ENCODE measurements at regions not wholly inside any gene's neighbourhood (a gene's known extent, or its start where the extent isn't known, plus 50 kb on each side); places are given as distances from the start of the nearest gene placed in this dataset.
"Not testable (repeated sequence)": the region's sequence is repeated elsewhere in the genome, so short reads cannot be mapped to it uniquely, and the experiment has no call there.

- no peak for DNase-seq
Observed at GRCh38 chr13:62489731-62490130, 1074.1 kb upstream of the PCDH20 start.

DNA sequence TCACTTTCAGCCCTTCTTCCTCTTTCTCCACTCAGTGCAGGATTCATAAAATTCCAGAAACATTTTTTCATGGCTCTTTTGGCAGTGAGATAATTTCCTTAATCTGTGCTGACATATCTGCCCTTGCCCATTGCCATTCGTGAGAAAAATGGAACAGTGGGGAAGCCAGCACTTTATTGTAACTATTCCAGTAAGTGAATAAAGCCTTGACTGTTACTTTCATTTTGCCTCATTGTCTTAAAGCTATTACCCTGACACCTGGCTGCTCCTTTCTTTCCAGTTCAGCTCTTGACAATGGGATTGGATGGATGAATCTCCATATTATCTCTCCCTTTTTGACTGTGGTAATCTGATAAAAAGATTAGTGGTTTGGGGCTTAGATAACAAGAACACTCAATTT is 1068.1 kb upstream of the PCDH20 start:
- no peak for DNase-seq

GRCh38 chr13:62482351-62482750 is 1066.7 kb upstream of the PCDH20 start:
- no peak for DNase-seq

- DNase-seq, result no peak
Observed at GRCh38 chr13:62473944-62474237, 1058.2 kb upstream of the PCDH20 start.

GRCh38 chr13:62473190-62473943 is 1057.7 kb upstream of the PCDH20 start:
- no peak for DNase-seq

- DNase-seq, result no peak
Observed at GRCh38 chr13:62453761-62454160, 1038.1 kb upstream of the PCDH20 start.

DNA sequence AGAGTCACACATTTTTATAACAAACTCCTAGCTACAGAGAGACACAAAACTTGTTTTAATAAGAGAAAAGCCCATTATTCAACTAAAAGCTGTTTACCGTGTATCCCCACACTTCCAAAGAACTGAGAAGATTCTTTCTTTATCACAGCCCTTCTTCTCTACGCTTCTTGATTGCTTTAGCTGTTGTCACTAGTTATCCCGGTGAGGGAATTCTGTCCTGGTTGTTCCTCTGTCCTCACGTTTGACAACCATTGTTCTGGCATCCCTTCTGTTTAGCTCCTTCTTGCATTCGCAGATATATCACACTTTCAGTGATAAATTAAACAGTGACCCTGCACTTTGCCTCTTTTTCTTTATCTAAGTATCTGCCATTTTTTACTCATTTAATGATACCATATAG is 1035.1 kb upstream of the PCDH20 start:
- DNase-seq, result no peak

DNA sequence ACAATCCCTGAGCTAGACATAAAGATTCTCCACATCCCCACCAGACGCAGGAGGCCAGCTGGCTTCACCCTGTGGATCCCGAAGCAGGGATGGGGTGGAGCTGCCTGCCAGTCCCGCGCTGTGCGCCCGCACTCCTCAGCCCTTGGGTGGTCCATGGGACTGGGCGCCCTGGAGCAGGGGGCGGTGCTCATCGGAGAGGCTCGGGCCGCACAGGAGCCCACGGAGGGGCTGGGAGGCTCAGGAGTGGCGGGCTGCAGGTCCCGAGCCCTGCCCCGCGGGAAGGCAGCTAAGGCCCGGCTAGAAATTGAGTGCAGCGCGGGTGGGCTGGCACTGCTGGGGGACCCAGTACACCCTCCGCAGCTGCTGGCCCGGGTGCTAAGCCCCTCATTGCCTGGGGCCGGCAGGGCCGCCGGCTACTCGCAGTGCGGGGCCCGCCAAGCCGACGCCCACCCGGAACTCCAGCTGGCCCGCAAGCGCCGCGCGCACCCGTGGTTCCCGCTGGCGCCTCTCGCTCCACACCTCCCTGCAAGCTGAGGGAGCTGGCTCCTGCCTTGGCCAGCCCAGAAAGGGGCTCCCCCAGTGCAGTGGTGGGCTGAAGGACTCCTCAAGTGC is 1032.2 kb upstream of the PCDH20 start:
- DNase-seq, result not testable (repeated sequence)

- DNase-seq, result no peak
Observed at GRCh38 chr13:62444805-62445204, 1029.2 kb upstream of the PCDH20 start.

DNA sequence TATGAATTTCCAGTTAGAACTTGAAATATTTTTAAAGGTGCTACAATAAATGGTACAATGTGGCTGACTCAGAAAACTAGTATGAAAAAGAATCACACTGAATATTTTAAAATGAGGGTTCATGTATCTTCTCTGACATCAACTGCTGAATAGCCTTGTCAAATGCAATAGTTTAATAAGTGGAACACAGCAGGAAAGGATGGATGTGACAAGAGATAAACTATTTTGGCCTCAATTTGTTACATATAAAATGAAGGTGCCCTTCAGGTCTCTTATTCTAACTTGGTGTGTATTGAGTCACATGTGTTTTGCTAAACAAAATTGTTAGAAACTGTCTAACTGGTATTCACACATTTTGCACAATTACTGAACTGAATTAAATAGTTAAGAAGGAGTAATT is 1018.4 kb upstream of the PCDH20 start:
- DNase-seq, result no peak

DNA sequence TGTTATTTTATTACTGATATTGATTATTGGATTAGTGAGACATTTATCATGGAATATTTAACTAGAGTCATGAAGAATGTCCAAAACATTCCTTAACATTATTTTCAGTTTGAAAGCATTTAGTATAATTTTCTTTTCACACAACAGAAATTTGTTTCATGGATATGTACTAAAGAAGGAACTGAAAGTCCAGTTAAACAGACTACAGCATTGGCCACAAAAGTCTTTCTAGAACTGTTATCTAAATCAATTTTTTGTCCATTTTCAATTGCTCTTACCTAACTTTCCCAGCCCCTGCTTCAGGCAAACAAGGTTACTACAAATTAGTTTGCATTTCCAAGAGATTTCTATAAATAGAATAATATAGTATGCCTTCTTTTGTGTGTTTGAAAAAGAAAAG is 1018.0 kb upstream of the PCDH20 start:
- no peak for DNase-seq

DNA sequence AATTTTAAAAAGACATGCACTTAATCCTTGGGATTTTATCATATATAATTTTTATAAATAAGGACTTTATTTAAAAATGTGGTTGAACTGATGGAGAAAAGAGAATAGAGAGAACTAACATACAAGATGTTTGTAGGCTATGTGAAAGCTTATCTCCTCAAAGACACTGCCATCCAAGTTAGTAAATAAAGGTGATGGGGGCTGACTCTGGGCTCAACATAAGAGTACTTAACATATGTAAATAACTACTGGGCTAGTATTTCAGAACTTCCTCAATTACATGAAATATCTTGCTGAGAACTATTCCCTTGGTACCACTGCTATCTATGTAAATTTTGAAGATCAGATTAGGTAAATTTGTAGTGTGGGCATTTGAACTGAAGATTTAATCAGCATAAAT is 1017.3 kb upstream of the PCDH20 start:
- DNase-seq, result no peak

DNA sequence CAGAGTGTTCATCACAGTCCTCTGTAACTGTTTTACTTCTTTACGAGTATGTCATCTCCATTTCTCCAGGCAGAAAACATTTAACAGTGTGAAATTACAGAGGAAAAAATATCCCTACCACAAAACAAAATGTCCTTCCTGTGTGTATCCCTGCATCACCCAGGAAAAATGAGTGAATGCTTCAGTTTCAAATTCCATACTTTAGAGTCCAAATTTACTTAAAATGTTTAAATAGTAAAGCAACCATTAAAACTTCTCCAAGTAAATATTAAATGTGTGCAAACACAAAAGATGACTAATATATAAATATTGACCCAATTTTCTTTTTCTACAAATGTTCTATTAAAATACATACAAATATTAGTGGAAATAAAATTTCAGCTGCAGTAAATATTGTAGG is 1016.6 kb upstream of the PCDH20 start:
- DNase-seq, result no peak

DNA sequence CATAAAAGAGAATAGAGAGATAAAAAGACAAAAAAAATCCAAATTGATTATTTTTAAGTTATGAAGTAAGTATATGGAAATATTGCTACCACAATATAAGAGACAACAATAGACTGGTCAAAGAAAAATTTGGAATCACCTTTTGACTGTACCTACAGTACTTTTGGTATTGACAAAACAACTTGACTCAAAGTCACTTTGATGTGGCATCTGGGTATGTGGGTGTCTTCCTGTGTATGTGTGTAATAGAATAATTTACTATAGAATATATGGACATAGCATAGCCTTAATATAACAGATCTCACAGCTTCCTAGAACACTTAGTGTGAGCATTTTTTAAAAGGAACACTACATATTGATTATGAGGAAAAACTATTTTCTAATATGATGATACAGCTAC is 1016.2 kb upstream of the PCDH20 start:
- no peak for DNase-seq

DNA sequence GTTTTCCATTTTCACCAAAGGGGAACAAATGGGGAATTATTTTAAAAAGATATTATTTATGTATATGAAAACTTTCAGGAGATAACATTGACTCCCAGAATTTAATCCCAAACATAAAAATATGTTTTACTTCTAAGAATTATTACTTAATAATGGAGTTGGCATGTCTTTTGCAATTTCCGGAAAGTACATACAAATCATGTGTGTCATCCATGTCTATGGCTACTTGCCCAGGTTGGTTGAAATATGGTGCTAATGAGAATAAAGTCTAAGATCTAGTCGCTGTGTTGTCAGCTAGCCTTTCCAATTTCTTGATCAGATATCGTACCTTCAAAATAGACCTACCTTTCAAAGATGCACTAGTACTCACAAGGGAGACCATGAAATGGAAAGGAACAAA is 1003.2 kb upstream of the PCDH20 start:
- DNase-seq, result no peak

DNA sequence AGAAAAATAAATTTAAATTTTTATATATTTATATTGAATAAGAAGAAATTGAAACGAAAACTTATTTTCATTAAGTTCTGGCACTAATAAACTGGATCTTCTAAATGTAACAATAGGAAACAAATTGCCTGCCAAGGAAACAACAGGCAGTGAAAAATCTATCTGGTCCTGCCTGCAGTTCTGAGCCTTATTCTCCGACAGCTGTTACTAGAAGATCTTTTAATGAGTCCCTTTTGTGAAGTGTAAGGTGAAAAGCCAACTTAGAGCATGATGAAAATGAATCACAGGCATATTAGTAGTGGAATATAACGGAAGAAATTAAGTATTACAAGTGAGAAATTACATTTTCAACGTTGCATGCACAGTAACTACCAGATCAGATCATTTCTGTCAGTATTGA is 1002.7 kb upstream of the PCDH20 start:
- DNase-seq, result no peak

DNA sequence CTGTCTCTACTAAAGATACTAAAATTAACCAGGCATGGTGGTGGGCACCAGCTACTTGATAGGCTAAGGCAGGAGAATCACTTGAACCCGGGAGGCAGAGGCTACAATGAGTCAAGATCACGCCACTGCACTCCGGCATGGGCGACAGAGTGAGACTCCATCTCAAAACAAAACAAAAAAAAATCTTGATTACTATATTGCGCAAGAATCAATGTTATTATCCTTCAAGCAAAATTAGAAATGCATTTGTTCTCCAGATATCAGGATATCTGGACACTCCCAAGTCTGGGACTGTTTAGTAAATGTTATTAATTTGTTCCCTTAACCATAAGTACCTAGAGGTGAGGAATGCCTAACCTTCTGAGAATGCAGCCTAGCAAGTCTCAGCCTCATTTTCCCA is 992.2 kb upstream of the PCDH20 start:
- no peak for DNase-seq

GRCh38 chr13:62388515-62388914 is 972.9 kb upstream of the PCDH20 start:
- DNase-seq, result no peak

- DNase-seq, result no peak
Observed at GRCh38 chr13:62387647-62388046, 972.0 kb upstream of the PCDH20 start.

GRCh38 chr13:62379241-62379640 is 963.6 kb upstream of the PCDH20 start:
- not testable (repeated sequence) for DNase-seq

- no peak for DNase-seq
Observed at GRCh38 chr13:62377838-62378237, 962.2 kb upstream of the PCDH20 start.

- no peak for DNase-seq
Observed at GRCh38 chr13:62375653-62376052, 960.0 kb upstream of the PCDH20 start.

GRCh38 chr13:62371737-62372136 is 956.1 kb upstream of the PCDH20 start:
- DNase-seq, result no peak

- DNase-seq, result not testable (repeated sequence)
Observed at GRCh38 chr13:62367971-62368370, 952.3 kb upstream of the PCDH20 start.

DNA sequence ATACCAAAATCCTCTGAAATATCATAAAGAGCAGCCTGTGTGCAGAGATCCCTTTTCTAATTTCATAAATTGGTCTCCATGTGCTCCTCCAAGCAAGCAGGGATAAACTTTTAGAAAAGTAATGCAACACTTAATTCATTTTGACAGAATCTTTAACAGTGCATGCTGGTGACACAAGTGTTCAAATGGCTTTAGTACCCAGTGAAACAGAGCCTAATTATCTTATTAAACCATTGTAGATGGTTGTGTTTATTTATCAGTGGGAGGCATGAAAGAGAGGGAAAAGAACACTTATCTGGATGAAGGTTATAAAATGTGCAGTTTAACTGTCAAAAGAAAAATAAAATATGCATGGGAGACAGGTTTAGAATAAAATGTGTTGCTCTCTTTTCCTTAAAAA is 945.0 kb upstream of the PCDH20 start:
- DNase-seq, result no peak
